ENCODE measurements at regions not wholly inside any gene's neighbourhood (a gene's known extent, or its start where the extent isn't known, plus 50 kb on each side); places are given as distances from the start of the nearest gene placed in this dataset.

DNA sequence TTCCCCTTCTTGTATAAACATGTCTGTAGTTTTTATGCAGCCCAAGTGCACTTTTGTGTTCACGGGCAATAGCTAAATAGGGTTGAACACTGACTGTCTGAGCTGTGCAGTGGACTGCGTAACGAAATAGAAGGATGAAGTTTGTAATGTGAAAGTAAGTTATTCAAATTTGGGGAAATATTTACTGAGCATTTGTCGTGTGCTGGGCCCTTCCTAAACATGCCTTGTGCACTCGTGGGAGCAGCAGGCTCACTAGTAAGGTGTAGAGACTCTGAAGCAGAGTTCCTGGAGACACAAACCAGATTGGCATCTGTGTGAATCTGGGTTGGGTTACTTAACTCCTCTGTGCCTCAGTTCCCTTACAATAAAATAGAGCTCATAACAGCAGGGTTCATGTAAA is 51.7 kb upstream of the C1QTNF7 start:
- DNase-seq (ENCODE audit: low read depth) = no peak

DNA sequence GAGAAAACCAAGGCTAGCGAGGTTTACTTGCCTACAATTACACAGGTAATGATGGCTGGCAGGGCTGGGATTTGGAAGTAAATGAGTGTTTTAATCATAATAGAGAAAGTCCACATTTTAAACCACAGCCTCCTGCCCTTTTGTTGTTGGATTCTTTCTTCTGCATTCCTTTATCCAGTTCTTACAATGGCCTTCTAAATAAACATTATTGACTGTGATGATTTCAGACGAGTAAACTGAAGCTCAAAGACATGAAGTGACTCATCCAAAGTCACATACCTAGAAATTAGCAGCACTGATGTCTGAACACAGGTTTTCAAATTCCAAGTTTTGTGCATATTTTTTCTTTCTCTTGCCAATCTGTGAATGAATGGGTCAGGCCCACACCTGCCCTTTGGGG is 51.2 kb upstream of the C1QTNF7 start:
- DNase-seq (ENCODE audit: low read depth) = no peak
